IPS-NIHi11 (cell line): ENCODE measurements at regions not wholly inside any gene's neighbourhood (a gene's known extent, or its start where the extent isn't known, plus 50 kb on each side); places are given as distances from the start of the nearest gene placed in this dataset.

Source experiments
- DNase-seq: peaks from one replicate; pipeline ENCODE4 v3.0.0; 2012; ENCODE audit warnings: mixed read lengths, low spot score

GRCh38 chr6:40074306-40075055 is 140.2 kb upstream of the MOCS1 start:
- DNase-seq: no peak

- no peak for DNase-seq
These were observed 132.1 kb upstream of the MOCS1 start for GRCh38 chr6:40066372-40066771.

DNA sequence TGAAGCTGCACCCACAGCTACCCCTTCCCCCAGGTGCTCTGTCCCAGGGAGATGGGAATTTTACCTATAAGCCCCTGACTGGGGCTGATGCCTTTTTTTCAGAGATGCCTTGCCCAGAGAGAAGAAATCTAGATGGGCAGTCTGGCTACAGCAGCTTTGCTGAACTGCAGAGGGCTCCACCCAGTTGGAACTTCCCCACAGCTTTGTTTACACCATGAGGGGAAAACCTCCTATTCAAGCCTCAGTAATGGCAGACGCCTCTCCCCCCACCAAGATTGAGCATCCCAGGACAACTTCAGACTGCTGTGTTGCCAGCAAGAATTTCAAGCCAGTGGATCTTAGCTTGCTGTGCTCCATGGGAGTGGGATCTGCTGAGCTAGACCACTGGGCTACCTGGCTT is 122.6 kb upstream of the MOCS1 start:
- no peak for DNase-seq

DNA sequence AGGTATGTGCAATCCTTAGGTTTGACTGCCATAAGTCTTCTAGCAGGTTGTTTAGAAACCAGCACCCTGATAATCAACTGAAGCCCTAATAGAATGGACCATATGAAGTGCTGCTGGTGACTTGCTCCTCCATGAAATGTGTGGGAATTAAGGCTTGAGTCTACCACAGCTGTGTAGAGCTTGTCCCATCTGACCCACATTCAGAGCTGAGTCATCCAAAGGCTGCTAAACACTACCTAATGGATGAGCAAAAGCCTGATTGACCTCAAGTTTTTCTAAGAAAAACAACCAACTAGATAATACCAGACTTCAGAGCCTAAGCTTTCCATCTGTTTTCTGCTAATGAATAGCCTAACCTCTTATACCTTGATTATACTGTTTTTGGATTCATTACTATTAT is 120.3 kb upstream of the MOCS1 start:
- no peak for DNase-seq

- DNase-seq: no peak
These were observed 119.9 kb upstream of the MOCS1 start for GRCh38 chr6:40054186-40054585.

DNA sequence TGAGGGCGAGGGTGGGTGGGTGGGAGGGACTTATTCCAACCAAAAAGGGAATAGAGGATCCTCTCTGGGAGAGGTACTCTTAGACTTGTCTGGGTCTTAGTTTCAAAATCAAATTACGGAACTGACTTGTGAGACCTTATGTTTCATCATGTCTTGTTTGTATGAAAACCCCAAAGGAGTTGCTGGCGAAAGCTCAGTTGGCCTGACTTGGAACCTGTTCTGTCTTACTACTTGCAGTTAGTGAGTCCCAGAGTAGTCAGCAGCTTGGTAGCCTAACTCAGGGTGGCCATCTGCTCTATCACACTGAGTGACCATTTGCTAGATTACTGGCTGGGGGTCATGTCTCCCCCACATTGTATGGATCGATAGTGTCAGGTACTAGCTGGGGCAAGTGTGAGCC is 114.9 kb upstream of the MOCS1 start:
- DNase-seq: no peak

DNA sequence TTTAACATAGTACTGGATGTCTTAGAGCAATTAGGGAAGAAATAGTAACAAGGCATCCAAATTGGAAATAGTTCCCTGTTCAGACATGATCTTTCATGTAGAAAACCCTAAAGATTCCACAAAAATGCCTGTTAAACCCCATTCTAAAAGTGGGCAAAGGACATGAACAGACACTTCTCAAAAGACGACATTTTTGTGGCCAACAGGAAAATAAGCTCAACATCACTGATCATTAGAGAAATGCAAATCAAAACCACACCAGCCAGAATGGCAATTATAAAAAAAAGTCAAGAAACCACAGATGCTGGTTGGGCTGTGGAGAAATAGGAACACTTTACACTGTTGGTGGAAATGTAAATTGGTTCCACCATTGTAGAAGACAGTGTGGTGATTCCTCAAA is 109.9 kb upstream of the MOCS1 start:
- no peak for DNase-seq

GRCh38 chr6:40042232-40042631 is 108.0 kb upstream of the MOCS1 start:
- no peak for DNase-seq

DNA sequence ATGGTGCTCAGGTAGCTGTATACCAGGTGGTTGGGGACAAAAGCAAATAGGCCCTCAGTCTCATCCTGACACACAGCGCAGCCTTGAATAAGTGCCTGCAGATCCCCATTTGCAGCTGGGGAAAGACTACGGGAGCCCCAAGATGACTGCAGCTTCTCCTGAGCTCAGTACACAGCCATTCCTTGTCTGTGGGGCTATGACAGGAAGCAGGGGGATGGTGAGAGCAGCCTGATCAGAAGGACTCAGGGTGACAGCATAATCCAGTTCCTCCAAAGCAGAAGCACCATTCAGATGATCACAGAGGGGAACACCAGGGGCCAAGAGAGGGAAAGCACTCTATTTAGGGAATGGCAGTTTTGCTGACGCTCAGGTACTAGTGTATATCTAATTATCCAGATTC is 104.8 kb upstream of the MOCS1 start:
- no peak for DNase-seq

GRCh38 chr6:40038626-40039025 is 104.4 kb upstream of the MOCS1 start:
- no peak for DNase-seq

DNA sequence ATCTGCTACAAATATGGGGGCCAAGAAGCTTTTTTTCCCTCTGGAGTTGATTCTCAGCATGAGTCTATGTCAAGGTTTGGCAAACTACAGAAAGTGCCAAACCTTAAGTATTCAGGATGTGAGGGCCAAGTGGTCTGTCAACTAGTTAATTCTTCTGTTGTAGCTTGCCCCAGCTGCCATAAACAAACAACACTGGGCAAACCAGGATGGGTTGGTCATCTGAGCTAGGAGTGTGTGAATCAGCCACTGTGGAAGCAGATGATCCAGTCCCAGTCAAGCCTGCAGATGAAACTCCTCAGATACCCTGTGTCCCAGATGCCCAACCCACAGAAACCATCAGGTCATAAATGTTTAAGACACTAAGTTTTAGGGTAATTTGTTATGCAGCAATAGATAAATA is 103.0 kb upstream of the MOCS1 start:
- no peak for DNase-seq

GRCh38 chr6:40036186-40036585 is 101.9 kb upstream of the MOCS1 start:
- no peak for DNase-seq

DNA sequence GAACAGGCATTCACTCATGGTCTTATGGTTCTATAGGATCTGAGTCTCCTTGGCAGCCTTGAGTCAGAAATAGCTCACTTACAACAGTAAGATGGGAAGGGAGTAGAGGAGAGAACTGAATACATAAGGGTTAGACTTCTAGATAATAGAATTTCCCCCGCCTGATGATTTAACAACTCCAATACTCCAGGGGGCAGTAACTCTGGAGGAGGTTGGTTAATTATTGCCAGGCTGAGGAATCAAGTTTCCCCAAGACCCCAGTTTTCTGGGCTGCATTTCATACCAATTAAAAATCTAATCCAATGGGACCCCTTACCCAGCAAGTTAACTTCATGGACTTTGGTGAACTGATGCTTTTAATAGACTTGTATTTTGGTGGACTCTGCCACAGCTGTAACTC is 94.2 kb upstream of the MOCS1 start:
- no peak for DNase-seq

- DNase-seq: no peak
These were observed 88.6 kb upstream of the MOCS1 start for GRCh38 chr6:40022867-40023266.

DNA sequence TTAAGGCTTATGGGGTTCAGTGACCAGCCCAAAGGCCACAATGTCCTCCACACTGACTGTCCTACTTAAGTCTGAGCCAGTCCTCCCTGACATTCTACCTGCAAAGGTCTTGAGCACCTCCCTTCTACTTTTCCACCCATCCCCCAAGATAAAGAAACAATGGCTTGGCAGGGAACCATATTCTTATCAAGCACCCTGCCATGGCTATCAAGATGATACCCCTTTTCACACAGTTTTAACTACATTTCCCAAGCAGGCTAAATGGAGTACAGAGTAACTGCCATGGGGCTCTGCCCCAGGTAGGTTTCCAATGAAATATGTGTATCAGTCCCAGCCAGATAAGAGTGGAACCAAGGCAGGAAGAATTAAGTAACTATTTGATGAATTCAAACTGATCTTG is 85.9 kb upstream of the MOCS1 start:
- DNase-seq: no peak

GRCh38 chr6:40015530-40015929 is 81.3 kb upstream of the MOCS1 start:
- DNase-seq: no peak

- DNase-seq: no peak
These were observed 77.6 kb upstream of the MOCS1 start for GRCh38 chr6:40011844-40012243.

DNA sequence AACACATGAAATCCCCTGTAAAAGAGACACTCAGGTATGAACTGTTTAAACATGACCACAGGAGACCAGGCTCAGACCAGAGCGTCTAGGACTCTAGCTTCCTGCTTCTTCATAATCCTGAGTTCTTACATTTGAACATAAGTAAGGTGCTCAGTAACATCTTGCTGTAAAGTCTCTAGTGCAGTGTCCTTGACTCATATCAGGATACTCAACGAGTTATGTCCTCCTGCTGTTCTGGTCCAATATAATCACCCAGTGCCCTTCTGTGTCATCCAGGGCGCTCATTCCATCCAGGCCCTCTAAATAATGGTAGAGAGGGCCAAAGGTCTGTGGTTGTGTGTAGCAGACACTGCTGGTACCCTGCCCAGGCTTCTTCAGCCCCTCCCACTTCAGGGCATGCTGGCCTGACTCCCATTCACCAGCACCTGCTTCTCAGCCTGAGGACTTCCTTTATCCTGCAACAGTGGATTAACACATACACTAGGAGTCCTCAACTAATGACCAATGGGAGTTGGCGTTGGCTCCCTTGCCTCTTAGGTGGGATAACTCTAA is 66.8 kb upstream of the MOCS1 start:
- no peak for DNase-seq

DNA sequence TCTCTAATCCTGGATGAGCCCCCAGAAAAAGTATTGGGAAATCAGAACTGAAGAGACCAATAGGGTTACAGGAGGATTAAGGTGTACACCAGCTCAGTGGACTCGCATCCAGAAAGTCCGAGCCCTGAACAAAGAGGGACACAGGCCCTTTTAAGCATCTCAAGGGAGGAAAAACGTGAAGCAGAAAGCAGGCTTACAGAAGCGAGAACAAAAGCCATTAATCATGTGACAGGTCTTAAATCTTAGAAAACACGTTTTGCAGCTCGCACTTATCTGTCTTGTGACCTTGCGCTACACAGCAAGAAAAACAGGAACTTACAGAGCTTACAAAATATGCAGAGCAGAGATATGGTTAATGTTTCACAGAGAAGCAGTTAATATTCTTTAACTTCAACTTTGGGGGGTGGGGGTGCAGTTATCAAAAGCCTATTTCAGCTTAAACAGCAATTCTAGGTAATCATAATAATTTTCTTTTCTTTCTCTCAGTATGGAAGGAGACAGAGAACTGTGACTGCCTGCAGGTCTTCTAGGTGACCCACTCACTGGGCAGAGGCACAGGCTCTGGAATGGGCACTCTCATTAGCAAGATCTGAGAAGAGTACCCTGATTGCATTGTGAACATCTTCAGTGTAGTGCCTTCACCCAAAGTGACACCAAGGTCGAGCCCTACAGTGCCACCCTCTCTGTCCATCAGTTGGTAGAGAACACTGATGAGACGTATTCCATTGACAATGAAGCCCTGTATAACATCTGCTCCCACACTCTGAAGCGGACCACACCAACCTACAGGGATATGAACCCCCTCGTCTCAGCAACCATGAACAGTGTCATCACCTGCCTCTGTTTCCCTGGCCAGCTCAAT is 65.0 kb upstream of the MOCS1 start:
- no peak for DNase-seq

DNA sequence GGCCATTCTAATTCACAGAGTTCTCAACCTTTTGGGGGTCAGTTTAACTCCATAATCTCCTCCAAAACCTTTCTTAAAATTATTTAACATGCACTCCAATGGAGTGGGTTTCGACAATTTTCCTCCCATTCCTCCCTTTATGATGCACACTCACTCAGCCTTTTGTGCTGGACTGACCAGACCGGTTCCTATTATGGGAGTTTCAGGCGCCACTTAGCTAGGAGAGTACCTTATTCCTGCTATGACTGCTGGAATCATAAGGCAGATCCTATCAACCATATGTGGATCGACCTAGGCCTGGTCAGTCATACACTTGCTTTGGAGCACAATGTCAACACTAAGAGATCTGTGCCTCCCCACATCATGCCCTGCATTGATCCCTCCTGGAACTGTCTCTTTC is 63.9 kb upstream of the MOCS1 start:
- DNase-seq: no peak

DNA sequence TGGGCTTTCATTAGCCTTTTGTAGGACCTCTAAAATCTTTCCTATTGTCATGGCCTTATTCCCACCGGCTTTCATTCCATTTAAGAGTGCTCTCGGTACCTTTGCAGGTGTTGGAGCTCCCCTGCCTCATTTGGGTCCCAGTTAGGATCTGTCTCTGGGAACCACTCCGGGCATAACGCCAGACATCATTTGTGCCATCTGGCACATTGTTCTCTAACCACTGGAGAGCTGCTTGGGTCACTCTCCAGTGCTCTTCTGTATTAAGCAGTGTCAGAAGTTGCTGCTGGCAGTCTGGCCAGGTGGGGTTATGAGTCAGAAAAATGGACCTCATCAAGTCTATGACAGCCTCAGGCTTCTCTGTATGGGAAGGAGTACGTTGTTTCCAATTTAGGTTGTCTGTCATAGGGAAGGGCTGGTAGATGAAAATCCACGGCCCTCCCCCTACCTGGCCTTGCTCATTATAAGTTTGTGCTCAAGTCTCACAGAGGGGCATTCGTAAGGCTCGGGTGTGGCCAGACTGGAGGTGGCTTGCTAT is 62.9 kb upstream of the MOCS1 start:
- no peak for DNase-seq

- no peak for DNase-seq
These were observed 61.4 kb upstream of the MOCS1 start for GRCh38 chr6:39995633-39996032.
